ENCODE measurements at regions not wholly inside any gene's neighbourhood (a gene's known extent, or its start where the extent isn't known, plus 50 kb on each side); places are given as distances from the start of the nearest gene placed in this dataset.

DNA sequence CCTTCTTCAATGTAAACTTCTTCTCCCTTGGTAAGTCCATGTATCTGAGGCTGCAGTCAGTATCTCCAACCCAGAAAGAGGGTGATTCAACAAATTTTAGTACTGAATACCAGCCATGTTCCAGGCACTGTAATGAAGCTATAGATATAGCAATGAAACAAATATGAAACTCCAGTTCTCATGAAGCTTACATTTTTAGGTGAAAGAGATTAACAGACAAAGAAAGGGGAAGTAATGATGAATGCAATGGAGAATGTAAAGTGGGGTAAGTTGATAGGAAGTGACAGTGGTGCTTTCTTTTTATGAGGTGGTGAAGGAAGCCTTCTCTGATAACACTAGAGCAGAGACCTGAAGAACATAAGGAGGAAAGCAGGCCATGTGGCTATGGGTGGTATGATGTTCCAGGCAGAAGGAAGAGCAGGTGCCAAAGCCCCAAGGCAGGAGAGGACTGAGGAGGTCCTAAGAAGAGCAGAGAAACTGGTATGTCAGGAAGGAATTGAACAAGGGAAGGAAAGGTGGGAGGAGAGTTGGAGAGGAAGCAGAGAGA is 143.6 kb downstream of the TFAP2B start:
- H3K27me3 ChIP-seq (ENCODE audit: control insufficient read depth in 3 of 3, insufficient read depth in 3 of 3, low read length in 2 of 3), result peaks cover 0 to 2% (median 0%) of the 10 kb centered on the region in 3 donors
- H3K9ac ChIP-seq (ENCODE audit: insufficient read depth in 1 of 2, low read length in 2 of 2), result no peak overlapping the region
- TF ChIP-seq, protein P1, sequence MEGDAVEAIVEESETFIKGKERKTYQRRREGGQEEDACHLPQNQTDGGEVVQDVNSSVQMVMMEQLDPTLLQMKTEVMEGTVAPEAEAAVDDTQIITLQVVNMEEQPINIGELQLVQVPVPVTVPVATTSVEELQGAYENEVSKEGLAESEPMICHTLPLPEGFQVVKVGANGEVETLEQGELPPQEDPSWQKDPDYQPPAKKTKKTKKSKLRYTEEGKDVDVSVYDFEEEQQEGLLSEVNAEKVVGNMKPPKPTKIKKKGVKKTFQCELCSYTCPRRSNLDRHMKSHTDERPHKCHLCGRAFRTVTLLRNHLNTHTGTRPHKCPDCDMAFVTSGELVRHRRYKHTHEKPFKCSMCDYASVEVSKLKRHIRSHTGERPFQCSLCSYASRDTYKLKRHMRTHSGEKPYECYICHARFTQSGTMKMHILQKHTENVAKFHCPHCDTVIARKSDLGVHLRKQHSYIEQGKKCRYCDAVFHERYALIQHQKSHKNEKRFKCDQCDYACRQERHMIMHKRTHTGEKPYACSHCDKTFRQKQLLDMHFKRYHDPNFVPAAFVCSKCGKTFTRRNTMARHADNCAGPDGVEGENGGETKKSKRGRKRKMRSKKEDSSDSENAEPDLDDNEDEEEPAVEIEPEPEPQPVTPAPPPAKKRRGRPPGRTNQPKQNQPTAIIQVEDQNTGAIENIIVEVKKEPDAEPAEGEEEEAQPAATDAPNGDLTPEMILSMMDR (IDR thresholded peaks at IDR 0.05; ENCODE audit: control extremely low read depth, extremely low read depth), result no peak
- no peak overlapping the region for H3K27ac ChIP-seq (ENCODE audit: low read depth in 1 of 2, low read length in 1 of 2)
- H3K4me1 ChIP-seq (ENCODE audit: control insufficient read depth in 5 of 5, insufficient read depth in 5 of 5, low read length in 5 of 5), result no peaks in the 10 kb centered on the region
- no peak for DNase-seq
- H3K9me3 ChIP-seq (ENCODE audit: control insufficient read depth in 4 of 4, insufficient read depth in 3 of 4, low read length in 3 of 4), result peaks cover 0 to 2% (median 0%) of the 10 kb centered on the region in 4 donors
- no peak for ATAC-seq (ENCODE audit: insufficient read depth, low FRiP score)
- H3K36me3 ChIP-seq (ENCODE audit: control insufficient read depth in 4 of 4, insufficient read depth in 4 of 4, low read length in 4 of 4), result no peaks in the 10 kb centered on the region
- no peak overlapping the region for H3K4me3 ChIP-seq

DNA sequence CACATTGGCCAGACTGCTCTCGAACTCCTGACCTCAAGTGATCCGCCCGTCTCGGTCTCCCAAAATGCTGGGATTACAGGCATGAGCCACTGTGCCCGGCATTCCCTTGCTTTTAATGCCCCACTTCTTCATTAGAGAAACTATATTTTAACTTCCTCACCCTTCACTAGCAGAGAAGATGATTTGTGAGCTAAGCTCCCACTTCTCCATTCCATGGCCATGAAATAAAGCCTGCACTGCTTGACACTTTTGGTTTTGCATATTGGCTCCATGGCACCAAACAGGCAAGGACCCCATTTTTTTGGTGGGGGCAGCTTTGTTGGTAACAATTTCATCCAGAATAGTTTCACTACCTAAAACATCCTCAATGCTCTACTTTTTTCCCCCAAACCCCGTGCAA is 145.3 kb downstream of the TFAP2B start:
- no peak for ATAC-seq (ENCODE audit: insufficient read depth, low FRiP score)
- no peak overlapping the region for H3K4me3 ChIP-seq
- TF ChIP-seq, protein P1 (IDR thresholded peaks at IDR 0.05; ENCODE audit: control extremely low read depth, extremely low read depth), result no peak
- no peak for DNase-seq
- H3K27ac ChIP-seq (ENCODE audit: low read depth in 1 of 2, low read length in 1 of 2), result no peak overlapping the region
- 81 to 84% methylated on average over 6 of the region's 6 CpGs for WGBS, 2 donors
- no peaks in the 10 kb centered on the region for H3K36me3 ChIP-seq (ENCODE audit: control insufficient read depth in 4 of 4, insufficient read depth in 4 of 4, low read length in 4 of 4)
- peaks cover 0 to 2% (median 0%) of the 10 kb centered on the region in 3 donors for H3K27me3 ChIP-seq (ENCODE audit: control insufficient read depth in 3 of 3, insufficient read depth in 3 of 3, low read length in 2 of 3)
- no peak overlapping the region for H3K9ac ChIP-seq (ENCODE audit: insufficient read depth in 1 of 2, low read length in 2 of 2)
- H3K9me3 ChIP-seq (ENCODE audit: control insufficient read depth in 4 of 4, insufficient read depth in 3 of 4, low read length in 3 of 4), result peaks cover 0 to 2% (median 0%) of the 10 kb centered on the region in 4 donors
- no peaks in the 10 kb centered on the region for H3K4me1 ChIP-seq (ENCODE audit: control insufficient read depth in 5 of 5, insufficient read depth in 5 of 5, low read length in 5 of 5)

DNA sequence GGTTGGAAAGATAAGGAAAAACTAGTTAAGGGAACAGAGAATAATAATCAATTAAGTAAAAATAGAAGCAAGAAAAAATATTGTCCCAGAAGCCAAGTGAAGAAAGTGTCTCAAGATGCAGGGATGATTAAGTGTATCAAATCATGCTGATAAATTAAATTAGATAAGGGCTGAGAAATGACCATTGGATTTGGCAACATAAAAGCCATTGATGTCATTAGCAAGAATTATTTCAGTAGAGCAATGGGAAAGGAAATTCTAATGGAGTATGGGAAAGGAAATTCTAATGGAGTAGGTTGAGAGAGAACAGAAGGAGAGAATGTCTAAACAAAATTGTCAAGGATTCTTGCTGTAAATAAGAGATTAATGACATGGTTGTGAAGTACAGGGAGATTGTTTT is 146.8 kb downstream of the TFAP2B start:
- Histone ChIP-seq H3K27ac (ENCODE audit: low read depth in 1 of 2, low read length in 1 of 2) (no peak overlapping the region), H3K4me3 (no peak overlapping the region), H3K9ac (ENCODE audit: insufficient read depth in 1 of 2, low read length in 2 of 2) (no peak overlapping the region), H3K4me1 (ENCODE audit: control insufficient read depth in 5 of 5, insufficient read depth in 5 of 5, low read length in 5 of 5) (no peaks in the 10 kb centered on the region), H3K9me3 (ENCODE audit: control insufficient read depth in 4 of 4, insufficient read depth in 3 of 4, low read length in 3 of 4) (peaks cover 0 to 2% (median 0%) of the 10 kb centered on the region in 4 donors), H3K27me3 (ENCODE audit: control insufficient read depth in 3 of 3, insufficient read depth in 3 of 3, low read length in 2 of 3) (peaks cover 0 to under 1% (median 0%) of the 10 kb centered on the region in 3 donors), H3K36me3 (ENCODE audit: control insufficient read depth in 4 of 4, insufficient read depth in 4 of 4, low read length in 4 of 4) (no peaks in the 10 kb centered on the region)
- DNase-seq (no peak), ATAC-seq (ENCODE audit: insufficient read depth, low FRiP score) (no peak)
- TF ChIP-seq, protein P1 (IDR thresholded peaks at IDR 0.05; ENCODE audit: control extremely low read depth, extremely low read depth), result no peak

DNA sequence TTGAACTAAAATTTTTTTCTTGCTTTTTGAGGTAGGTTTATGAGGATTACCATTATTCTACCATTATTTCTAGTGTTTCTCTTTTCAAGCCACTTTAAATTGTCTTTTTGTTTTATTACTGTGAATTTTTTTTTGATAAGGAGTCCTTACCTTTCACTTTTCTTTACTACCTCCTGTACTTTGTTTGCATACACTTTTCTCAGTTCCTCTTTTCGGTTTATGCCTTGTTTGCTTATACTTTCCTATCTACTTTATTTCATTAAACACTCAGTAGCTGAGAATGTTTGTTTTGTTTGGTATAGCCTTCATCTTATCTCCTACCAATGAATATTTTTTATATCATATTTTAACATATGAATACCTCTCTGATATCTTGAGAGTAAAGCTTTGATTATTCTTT is 147.9 kb downstream of the TFAP2B start:
- DNase-seq (no peak), ATAC-seq (ENCODE audit: insufficient read depth, low FRiP score) (no peak)
- H3K9ac ChIP-seq (ENCODE audit: insufficient read depth in 1 of 2, low read length in 2 of 2), result no peak overlapping the region
- 14 to 23% methylated on average over 1 of the region's 1 CpG for WGBS, 2 donors
- peaks cover 0 to 2% (median 0%) of the 10 kb centered on the region in 4 donors for H3K9me3 ChIP-seq (ENCODE audit: control insufficient read depth in 4 of 4, insufficient read depth in 3 of 4, low read length in 3 of 4)
- no peak overlapping the region for H3K4me3 ChIP-seq
- TF ChIP-seq, protein P1 (IDR thresholded peaks at IDR 0.05; ENCODE audit: control extremely low read depth, extremely low read depth), result no peak
- no peak overlapping the region for H3K27ac ChIP-seq (ENCODE audit: low read depth in 1 of 2, low read length in 1 of 2)
- H3K27me3 ChIP-seq (ENCODE audit: control insufficient read depth in 3 of 3, insufficient read depth in 3 of 3, low read length in 2 of 3), result no peaks in the 10 kb centered on the region
- H3K4me1 ChIP-seq (ENCODE audit: control insufficient read depth in 5 of 5, insufficient read depth in 5 of 5, low read length in 5 of 5), result no peaks in the 10 kb centered on the region
- no peaks in the 10 kb centered on the region for H3K36me3 ChIP-seq (ENCODE audit: control insufficient read depth in 4 of 4, insufficient read depth in 4 of 4, low read length in 4 of 4)
